Caco-2 (cell line): ENCODE measurements at regions not wholly inside any gene's neighbourhood (a gene's known extent, or its start where the extent isn't known, plus 50 kb on each side); places are given as distances from the start of the nearest gene placed in this dataset.

Source experiments
- BruUV-seq: library from RNA; stranded (reverse); fragments of 400-500 nt; replicated peaks from 2 replicates; lab custom pipeline; 2021; lab: Mats Ljungman, UMichigan
- CTCF ChIA-PET: fragments of 300-600 bp; sonication (Branson Sonifier 250); formaldehyde crosslinking; loops from one replicate; lab custom pipeline; 2022; ENCODE audit warnings: antibody characterized with exemption; lab: Charles Lee
- POLR2A ChIA-PET: fragments of 300-600 bp; sonication (Branson Sonifier 250); formaldehyde crosslinking; loops from one replicate; lab custom pipeline; 2022; ENCODE audit warnings: antibody characterized with exemption; lab: Charles Lee
- DNase-seq, 2 experiments: peaks; one replicate each; pipeline versions ENCODE4 v3.0.0 to v3.0.0-alpha.2; 2020 to 2022
- H3K27me3 ChIP-seq: replicated peaks from 2 replicates; pipeline ENCODE4 v1.6.0; 2011; ENCODE audit warnings: low read length; ENCODE audit not compliant: control insufficient read depth, insufficient read depth
- H3K36me3 ChIP-seq: 2 replicates; pipeline ENCODE4 v1.5.1; 2011; ENCODE audit warnings: low read length; ENCODE audit not compliant: control insufficient read depth, insufficient read depth
- H3K4me1 ChIP-seq: fragments of 250-450 bp; sonication (Bioruptor Pico); 2 replicates; pipeline ENCODE4 v1.5.1; 2020; ENCODE audit warnings: mild to moderate bottlenecking
- H3K4me3 ChIP-seq: 2 replicates; pipeline ENCODE4 v1.5.1; 2011; ENCODE audit warnings: low read depth, mild to moderate bottlenecking, control low read depth, low read length
- H3K9me3 ChIP-seq: fragments of 250-450 bp; sonication (Bioruptor Pico); 2 replicates; pipeline ENCODE4 v1.5.1; 2020; ENCODE audit warnings: mild to moderate bottlenecking, moderate library complexity
- H3K27ac Mint-ChIP-seq: one replicate; pipeline ENCODE4 v1.8.0; 2022; ENCODE audit warnings: mixed read lengths; ENCODE audit not compliant: unreplicated experiment
- H3K27me3 Mint-ChIP-seq: one replicate; pipeline ENCODE4 v1.8.0; 2022; ENCODE audit warnings: mixed read lengths; ENCODE audit not compliant: insufficient read depth, unreplicated experiment
- H3K36me3 Mint-ChIP-seq: one replicate; pipeline ENCODE4 v1.8.0; 2022; ENCODE audit warnings: mild to moderate bottlenecking, mixed read lengths; ENCODE audit not compliant: insufficient read depth, unreplicated experiment
- H3K4me1 Mint-ChIP-seq: one replicate; pipeline ENCODE4 v1.8.0; 2022; ENCODE audit warnings: low read depth, mixed read lengths; ENCODE audit not compliant: unreplicated experiment
- H3K4me3 Mint-ChIP-seq: one replicate; pipeline ENCODE4 v1.8.0; 2022; ENCODE audit warnings: mild to moderate bottlenecking, moderate library complexity, mixed read lengths; ENCODE audit not compliant: unreplicated experiment
- H3K9me3 Mint-ChIP-seq: one replicate; pipeline ENCODE4 v1.8.0; 2022; ENCODE audit warnings: mixed read lengths; ENCODE audit not compliant: unreplicated experiment
- CTCF ChIP-seq, 2 experiments: fragments of 200-600 bp in 1 of 2; IDR thresholded peaks; 1 replicate in 1 of 2; 2 replicates in 1 of 2; pipeline versions ENCODE4 v1.5.1 to v1.8.0; 2011 to 2022; ENCODE audit warnings: antibody characterized with exemption in 1 of 2, control low read depth in 1 of 2, inconsistent platforms in 1 of 2, low read depth in 1 of 2, low read length in 1 of 2, mild to moderate bottlenecking in 1 of 2, moderate library complexity in 1 of 2; ENCODE audit not compliant: insufficient read depth in 1 of 2, severe bottlenecking in 1 of 2, unreplicated experiment in 1 of 2
- intact Hi-C: fragments of 100-400 bp; cut with micrococcal nuclease; formaldehyde crosslinking; loops from one replicate; pipeline ENCODE4 v1.10.0; 2022; ENCODE audit not compliant: unreplicated experiment

- Histone ChIP-seq H3K36me3 (no peaks in the 10 kb centered on the region), H3K4me1 (no peaks in the 10 kb centered on the region), H3K27me3 (no peaks in the 10 kb centered on the region), H3K9me3 (no peaks in the 10 kb centered on the region), H3K4me3 (no peak overlapping the region)
- Mint-ChIP-seq H3K4me3 (no peak overlapping the region), H3K36me3 (no peaks in the 10 kb centered on the region), H3K4me1 (no peaks in the 10 kb centered on the region), H3K27me3 (peaks cover 6% of the 10 kb centered on the region), H3K27ac (no peak overlapping the region), H3K9me3 (no peaks in the 10 kb centered on the region)
- POLR2A ChIA-PET, result no interaction called here
- TF ChIP-seq CTCF (IDR thresholded peaks at IDR 0.05; ENCODE audit: insufficient read depth in 1 of 2, low read depth in 1 of 2, low read length in 1 of 2, severe bottlenecking in 1 of 2, unreplicated experiment in 1 of 2), result no peak
- BruUV-seq, result no TSS peak
- intact Hi-C loops, result no loop called here
- CTCF ChIA-PET, result no interaction called here
- peak in 1 of 2 experiments; percentile 5 for DNase-seq
These were observed 860.1 kb downstream of the TBC1D22A start for GRCh38 chr22:47622541-47622940.

- POLR2A ChIA-PET, result no interaction called here
- no peak for TF ChIP-seq CTCF (IDR thresholded peaks at IDR 0.05; ENCODE audit: insufficient read depth in 1 of 2, low read depth in 1 of 2, low read length in 1 of 2, severe bottlenecking in 1 of 2, unreplicated experiment in 1 of 2)
- Histone ChIP-seq H3K4me1 (no peaks in the 10 kb centered on the region), H3K36me3 (no peaks in the 10 kb centered on the region), H3K9me3 (no peaks in the 10 kb centered on the region), H3K27me3 (no peaks in the 10 kb centered on the region), H3K4me3 (no peak overlapping the region)
- CTCF ChIA-PET, result no interaction called here
- Mint-ChIP-seq H3K4me1 (no peaks in the 10 kb centered on the region), H3K4me3 (no peak overlapping the region), H3K36me3 (no peaks in the 10 kb centered on the region), H3K27ac (no peak overlapping the region), H3K27me3 (peaks cover 6% of the 10 kb centered on the region), H3K9me3 (no peaks in the 10 kb centered on the region)
- BruUV-seq, result no TSS peak
- peak in 1 of 2 experiments; percentile 10 for DNase-seq
- intact Hi-C loops, result no loop called here
These were observed 858.8 kb downstream of the TBC1D22A start for GRCh38 chr22:47621253-47621652.

GRCh38 chr22:47620391-47620790 lies 857.9 kb downstream of the TBC1D22A start:
- CTCF ChIA-PET, result no interaction called here
- H3K27ac Mint-ChIP-seq, result no peak overlapping the region
- POLR2A ChIA-PET, result no interaction called here
- no peaks in the 10 kb centered on the region for H3K36me3 ChIP-seq
- H3K9me3 Mint-ChIP-seq, result no peaks in the 10 kb centered on the region
- H3K4me1 ChIP-seq, result no peaks in the 10 kb centered on the region
- H3K27me3 ChIP-seq, result no peaks in the 10 kb centered on the region
- H3K9me3 ChIP-seq, result no peaks in the 10 kb centered on the region
- H3K4me3 Mint-ChIP-seq, result no peak overlapping the region
- H3K4me3 ChIP-seq, result no peak overlapping the region
- DNase-seq, result peak in 1 of 2 experiments; percentile 5
- no TSS peak for BruUV-seq
- H3K27me3 Mint-ChIP-seq, result peaks cover 9% of the 10 kb centered on the region
- TF ChIP-seq CTCF (IDR thresholded peaks at IDR 0.05; ENCODE audit: insufficient read depth in 1 of 2, low read depth in 1 of 2, low read length in 1 of 2, severe bottlenecking in 1 of 2, unreplicated experiment in 1 of 2), result no peak
- intact Hi-C loops, result no loop called here
- H3K36me3 Mint-ChIP-seq, result no peaks in the 10 kb centered on the region
- H3K4me1 Mint-ChIP-seq, result no peaks in the 10 kb centered on the region
